NB4 (cell line): ENCODE measurements at regions not wholly inside any gene's neighbourhood (a gene's known extent, or its start where the extent isn't known, plus 50 kb on each side); places are given as distances from the start of the nearest gene placed in this dataset.

ENCODE experiments used
- CTCF ChIP-seq: IDR thresholded peaks from one replicate; pipeline ENCODE4 v1.5.1; 2012; ENCODE audit warnings: low read depth, low read length
- MAX ChIP-seq: IDR thresholded peaks from 2 replicates; pipeline ENCODE4 v1.6.1; 2011; ENCODE audit warnings: low read depth, low read length
- MYC ChIP-seq: IDR thresholded peaks from 2 replicates; pipeline ENCODE4 v1.6.1; 2011; ENCODE audit warnings: low read depth, low read length
- POLR2A ChIP-seq: IDR thresholded peaks from 2 replicates; pipeline ENCODE4 v1.6.1; 2011; ENCODE audit warnings: mild to moderate bottlenecking; ENCODE audit not compliant: insufficient read length; ENCODE audit errors: extremely low read depth

- no peak for TF ChIP-seq CTCF
- TF ChIP-seq POLR2A: no peak
- no peak for TF ChIP-seq MAX
- TF ChIP-seq MYC: no peak
These were observed 158.3 kb upstream of the KCND2 start for GRCh38 chr7:120114626-120115025.
